ENCODE measurements at regions not wholly inside any gene's neighbourhood (a gene's known extent, or its start where the extent isn't known, plus 50 kb on each side); places are given as distances from the start of the nearest gene placed in this dataset.
"Not testable (repeated sequence)": the region's sequence is repeated elsewhere in the genome, so short reads cannot be mapped to it uniquely, and the experiment has no call there.

DNA sequence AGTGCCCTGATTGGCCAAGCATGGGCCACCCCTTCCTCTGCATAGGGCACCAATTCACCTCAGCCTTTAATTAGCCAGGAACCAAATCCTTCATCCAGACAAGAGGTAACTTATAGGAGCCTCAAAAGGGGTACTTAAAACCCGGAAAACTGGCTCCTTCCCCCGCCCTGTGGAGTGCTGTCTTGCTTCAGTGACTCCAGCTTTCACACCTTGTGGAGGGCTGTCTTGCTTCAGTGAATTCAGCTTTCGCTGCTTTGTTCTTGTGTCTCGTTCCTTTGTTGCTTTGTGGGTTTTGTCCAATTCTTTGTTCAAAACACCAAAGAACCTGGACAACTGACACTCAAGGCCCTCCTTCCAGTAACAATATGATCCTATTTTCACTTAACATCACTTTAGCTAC is 82.2 kb upstream of the FRG1 start:
- no peak for DNase-seq

DNA sequence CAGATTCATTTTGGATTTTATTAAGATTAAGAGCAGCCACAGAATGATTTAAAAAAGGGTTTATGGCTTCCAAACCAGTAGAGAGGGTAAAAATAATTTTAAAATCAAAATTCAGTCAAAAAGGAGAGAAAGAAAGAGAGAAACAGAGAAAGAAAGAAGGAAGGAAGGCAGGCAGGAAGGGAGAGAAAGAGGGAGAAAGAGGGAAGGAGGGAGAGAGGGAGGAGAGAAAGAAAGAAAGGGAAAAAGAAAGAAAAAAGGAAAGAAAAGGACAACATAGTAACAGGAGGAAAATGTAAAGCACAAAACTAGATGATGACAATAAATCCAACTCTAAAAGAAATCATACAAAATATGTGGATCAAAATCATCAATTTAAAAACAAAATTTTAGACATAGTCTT is 79.6 kb upstream of the FRG1 start:
- no peak for DNase-seq

DNA sequence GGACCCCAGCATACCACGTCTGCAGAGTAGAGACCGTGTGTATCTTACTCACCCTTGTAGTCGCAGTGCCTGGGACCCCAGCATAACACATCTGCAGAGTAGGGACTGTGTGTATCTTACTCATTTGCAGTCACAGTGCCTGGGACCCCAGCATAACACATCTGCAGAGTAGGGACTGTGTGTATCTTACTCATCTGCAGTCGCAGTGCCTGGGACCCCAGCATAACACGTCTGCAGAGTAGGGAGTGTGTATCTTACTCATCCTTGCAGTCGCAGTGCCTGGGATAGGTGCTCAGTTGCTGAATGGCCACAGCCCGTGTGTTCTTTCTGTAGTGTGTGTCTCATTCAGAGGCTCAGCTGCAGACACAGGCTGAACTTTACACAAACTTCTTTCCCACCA is 71.4 kb upstream of the FRG1 start:
- DNase-seq: no peak

DNA sequence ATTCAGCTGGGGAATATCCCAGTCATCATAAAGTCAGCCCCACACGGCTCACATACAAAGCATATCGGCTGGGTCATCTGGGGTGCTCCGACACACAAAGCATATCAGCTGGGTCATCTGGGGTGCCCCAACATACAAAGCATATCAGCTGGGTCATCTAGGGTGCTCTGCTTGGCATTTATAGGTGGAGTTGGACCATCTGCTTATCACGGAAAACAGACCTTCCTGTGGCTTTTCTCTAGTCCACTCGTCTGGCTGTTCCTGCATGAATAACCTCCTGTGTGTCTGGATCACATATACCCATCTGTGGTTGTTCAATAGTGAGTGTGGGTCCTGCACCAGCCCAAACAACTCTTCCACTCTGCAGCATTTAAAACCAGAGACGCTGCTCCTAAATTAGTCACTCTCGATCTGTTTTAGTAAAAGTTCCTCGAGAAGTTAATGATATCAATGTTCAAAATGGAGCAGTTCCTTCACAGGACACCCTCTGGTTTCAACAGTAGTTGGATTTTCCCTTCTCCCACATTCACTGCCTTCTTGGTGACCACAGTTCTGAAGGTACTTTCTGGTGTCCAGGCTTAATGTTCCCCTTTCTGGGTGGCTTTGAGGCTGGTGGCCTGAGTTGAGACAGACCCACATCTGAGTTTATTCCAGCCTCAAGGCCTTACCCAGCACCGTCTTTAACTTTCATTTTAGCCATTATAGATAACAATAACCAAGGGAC is 70.0 kb upstream of the FRG1 start:
- no peak for DNase-seq

GRCh38 chr4:189874591-189874990 is 66.1 kb upstream of the FRG1 start:
- no peak for DNase-seq

GRCh38 chr4:189881190-189881589 is 59.5 kb upstream of the FRG1 start:
- not testable (repeated sequence) for DNase-seq

DNA sequence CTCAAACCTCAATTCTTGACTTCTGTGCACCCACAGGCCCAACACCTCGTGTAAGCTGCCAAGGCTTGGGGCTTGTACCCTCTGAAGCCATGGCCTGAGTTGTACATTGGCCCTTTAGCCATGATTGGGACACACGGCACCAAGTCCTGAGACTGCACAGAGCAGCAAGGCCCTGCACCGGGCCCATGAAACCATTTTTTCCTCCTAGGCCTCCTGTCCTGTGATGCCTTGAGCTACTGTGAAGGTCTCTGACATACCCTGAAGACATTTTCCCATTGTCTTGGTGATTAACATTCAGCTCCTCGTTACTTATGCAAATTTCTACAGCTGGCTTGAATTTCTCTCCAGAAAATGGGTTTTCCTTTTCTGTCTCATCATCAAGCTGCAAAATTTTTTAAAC is 52.3 kb upstream of the FRG1 start:
- DNase-seq: not testable (repeated sequence)
